ENCODE measurements at regions not wholly inside any gene's neighbourhood (a gene's known extent, or its start where the extent isn't known, plus 50 kb on each side); places are given as distances from the start of the nearest gene placed in this dataset.

DNA sequence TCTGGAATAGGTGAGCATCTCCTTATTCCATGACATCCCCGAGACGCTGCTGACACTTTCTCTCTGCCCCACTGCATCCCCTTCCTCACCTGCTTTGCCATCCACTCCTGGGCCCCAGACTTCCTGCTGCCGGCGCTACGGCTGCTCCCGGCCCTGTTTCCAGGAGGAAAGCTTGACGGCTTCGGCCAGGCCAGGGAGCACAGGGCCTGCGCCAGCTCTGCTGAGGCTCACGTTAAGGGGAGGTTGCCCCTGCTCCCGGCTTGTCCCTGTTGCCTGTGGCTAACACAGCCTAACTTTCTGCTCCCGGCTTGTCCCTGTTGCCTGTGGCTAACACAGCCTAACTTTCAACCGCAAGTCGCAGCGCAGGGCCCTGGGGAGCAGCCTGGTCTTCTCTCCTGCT, 177.3 kb upstream of the RGMA start:
- H3K27ac ChIP-seq: no peak overlapping the region
- no peak for DNase-seq (ENCODE audit: low spot score)
- H3K4me2 ChIP-seq: no peak overlapping the region
- no peaks in the 10 kb centered on the region for H3K9me2 ChIP-seq (replicated peaks; ENCODE audit: insufficient read depth)
- no peaks in the 10 kb centered on the region for H3K36me3 ChIP-seq (replicated peaks; ENCODE audit: insufficient read depth, low read depth)
- no peak overlapping the region for H2AFZ ChIP-seq
- WGBS (ENCODE audit: low lambda C conversion rate, missing lambda C conversion rate): 87% methylated on average over 15 of the region's 15 CpGs
- H3K79me2 ChIP-seq: no peaks in the 10 kb centered on the region
- H3K4me1 ChIP-seq (ENCODE audit: insufficient read depth): no peaks in the 10 kb centered on the region
- H3K4me3 ChIP-seq: no peak overlapping the region
- no peaks in the 10 kb centered on the region for H4K20me1 ChIP-seq (ENCODE audit: insufficient read depth, poor library complexity, severe bottlenecking)
- TF ChIP-seq EZH2 (IDR thresholded peaks at IDR 0.05; ENCODE audit: borderline replicate concordance) (no peak), EZH2phosphoT487 (IDR thresholded peaks at IDR 0.05; ENCODE audit: low read depth, severe bottlenecking, unreplicated experiment) (no peak)
- TF ChIP-seq, protein P1, sequence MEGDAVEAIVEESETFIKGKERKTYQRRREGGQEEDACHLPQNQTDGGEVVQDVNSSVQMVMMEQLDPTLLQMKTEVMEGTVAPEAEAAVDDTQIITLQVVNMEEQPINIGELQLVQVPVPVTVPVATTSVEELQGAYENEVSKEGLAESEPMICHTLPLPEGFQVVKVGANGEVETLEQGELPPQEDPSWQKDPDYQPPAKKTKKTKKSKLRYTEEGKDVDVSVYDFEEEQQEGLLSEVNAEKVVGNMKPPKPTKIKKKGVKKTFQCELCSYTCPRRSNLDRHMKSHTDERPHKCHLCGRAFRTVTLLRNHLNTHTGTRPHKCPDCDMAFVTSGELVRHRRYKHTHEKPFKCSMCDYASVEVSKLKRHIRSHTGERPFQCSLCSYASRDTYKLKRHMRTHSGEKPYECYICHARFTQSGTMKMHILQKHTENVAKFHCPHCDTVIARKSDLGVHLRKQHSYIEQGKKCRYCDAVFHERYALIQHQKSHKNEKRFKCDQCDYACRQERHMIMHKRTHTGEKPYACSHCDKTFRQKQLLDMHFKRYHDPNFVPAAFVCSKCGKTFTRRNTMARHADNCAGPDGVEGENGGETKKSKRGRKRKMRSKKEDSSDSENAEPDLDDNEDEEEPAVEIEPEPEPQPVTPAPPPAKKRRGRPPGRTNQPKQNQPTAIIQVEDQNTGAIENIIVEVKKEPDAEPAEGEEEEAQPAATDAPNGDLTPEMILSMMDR (IDR thresholded peaks at IDR 0.05; ENCODE audit: poor library complexity): no peak
- H3K27me3 ChIP-seq: no peaks in the 10 kb centered on the region
- no peaks in the 10 kb centered on the region for H3K9me3 ChIP-seq (ENCODE audit: low read depth)

DNA sequence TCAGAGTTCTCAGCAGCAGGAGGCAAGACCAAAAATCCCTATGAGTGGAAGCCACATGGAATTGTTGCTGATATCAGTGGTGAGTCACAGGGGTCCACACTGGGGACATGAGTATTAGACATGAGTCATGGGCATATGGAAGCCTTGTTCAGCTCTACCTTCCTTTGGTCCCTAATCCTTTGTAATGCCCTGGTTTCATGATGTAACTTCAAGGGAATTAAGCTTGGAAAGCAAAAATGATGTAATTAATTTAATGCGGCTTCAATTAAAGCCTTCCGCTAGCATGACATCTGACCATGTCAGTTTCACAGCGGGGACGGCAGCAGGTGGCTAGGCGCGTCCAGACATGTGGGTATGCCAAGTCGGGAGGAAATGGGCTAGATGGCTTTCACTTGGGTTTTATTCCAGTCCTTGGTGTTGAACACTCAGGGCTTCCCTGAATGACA, 176.1 kb upstream of the RGMA start:
- DNase-seq (ENCODE audit: low spot score): peak; percentile 29
- Histone ChIP-seq H3K27me3 (no peaks in the 10 kb centered on the region), H3K9me2 (replicated peaks; ENCODE audit: insufficient read depth) (no peaks in the 10 kb centered on the region), H3K4me3 (no peak overlapping the region), H3K79me2 (no peaks in the 10 kb centered on the region), H3K4me1 (ENCODE audit: insufficient read depth) (no peaks in the 10 kb centered on the region), H4K20me1 (ENCODE audit: insufficient read depth, poor library complexity, severe bottlenecking) (no peaks in the 10 kb centered on the region), H3K27ac (no peak overlapping the region), H3K4me2 (no peak overlapping the region), H3K36me3 (replicated peaks; ENCODE audit: insufficient read depth, low read depth) (no peaks in the 10 kb centered on the region), H2AFZ (no peak overlapping the region), H3K9me3 (ENCODE audit: low read depth) (no peaks in the 10 kb centered on the region)
- TF ChIP-seq, protein P1 (IDR thresholded peaks at IDR 0.05; ENCODE audit: poor library complexity): no peak
- TF ChIP-seq EZH2 (IDR thresholded peaks at IDR 0.05; ENCODE audit: borderline replicate concordance) (no peak), EZH2phosphoT487 (IDR thresholded peaks at IDR 0.05; ENCODE audit: low read depth, severe bottlenecking, unreplicated experiment) (no peak)
- 80% methylated on average over 7 of the region's 7 CpGs for WGBS (ENCODE audit: low lambda C conversion rate, missing lambda C conversion rate)

DNA sequence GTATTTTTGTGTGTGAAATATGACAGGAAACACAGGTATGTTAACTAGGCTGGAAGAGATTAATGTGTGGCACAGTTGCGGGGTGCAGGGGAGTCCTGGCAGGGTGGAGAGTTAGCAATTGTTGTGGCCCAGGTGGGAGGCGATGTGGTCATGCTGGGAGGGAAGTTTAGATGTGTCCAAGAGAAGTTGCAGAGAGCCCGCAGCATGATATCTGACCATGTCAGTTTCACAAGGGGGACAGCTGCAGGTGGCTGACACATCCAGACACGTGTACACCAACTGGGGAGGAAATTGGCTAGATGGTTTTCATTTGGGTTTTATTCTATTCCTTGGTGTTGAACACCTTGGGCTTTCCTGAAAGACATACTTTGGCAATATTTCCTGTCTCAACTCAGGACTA, 172.8 kb upstream of the RGMA start:
- H3K9me3 ChIP-seq (ENCODE audit: low read depth): no peaks in the 10 kb centered on the region
- TF ChIP-seq, protein P1 (IDR thresholded peaks at IDR 0.05; ENCODE audit: poor library complexity): no peak
- no peak for TF ChIP-seq EZH2phosphoT487 (IDR thresholded peaks at IDR 0.05; ENCODE audit: low read depth, severe bottlenecking, unreplicated experiment)
- TF ChIP-seq EZH2 (IDR thresholded peaks at IDR 0.05; ENCODE audit: borderline replicate concordance): no peak
- WGBS (ENCODE audit: low lambda C conversion rate, missing lambda C conversion rate): 95% methylated on average over 4 of the region's 4 CpGs

DNA sequence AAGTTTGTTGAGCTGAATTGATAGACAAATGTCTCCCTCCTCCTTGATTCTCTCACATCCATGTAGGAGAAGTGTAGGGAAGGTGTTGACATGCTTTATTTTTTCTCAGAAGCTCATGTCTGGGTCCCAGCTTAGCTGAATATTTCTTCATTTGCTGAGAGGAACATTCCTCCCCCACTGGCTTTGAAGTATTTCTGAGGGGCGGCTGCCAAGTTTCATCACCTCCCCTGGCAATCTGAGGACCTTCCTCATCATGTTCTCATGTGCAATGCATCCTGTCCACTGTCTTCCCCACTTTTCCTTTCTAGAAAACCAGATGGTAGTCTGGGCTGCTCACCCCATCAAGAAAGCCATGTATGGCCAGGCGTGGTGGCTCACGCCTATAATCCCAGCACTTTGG, 168.9 kb upstream of the RGMA start:
- Histone ChIP-seq H3K4me3 (no peak overlapping the region), H3K79me2 (no peaks in the 10 kb centered on the region), H4K20me1 (ENCODE audit: insufficient read depth, poor library complexity, severe bottlenecking) (no peaks in the 10 kb centered on the region), H3K4me2 (no peak overlapping the region), H2AFZ (no peak overlapping the region), H3K9me2 (replicated peaks; ENCODE audit: insufficient read depth) (no peaks in the 10 kb centered on the region), H3K36me3 (replicated peaks; ENCODE audit: insufficient read depth, low read depth) (no peaks in the 10 kb centered on the region), H3K27me3 (no peaks in the 10 kb centered on the region), H3K27ac (no peak overlapping the region), H3K4me1 (ENCODE audit: insufficient read depth) (no peaks in the 10 kb centered on the region), H3K9me3 (ENCODE audit: low read depth) (no peaks in the 10 kb centered on the region)
- TF ChIP-seq EZH2 (IDR thresholded peaks at IDR 0.05; ENCODE audit: borderline replicate concordance): no peak
- TF ChIP-seq EZH2phosphoT487 (IDR thresholded peaks at IDR 0.05; ENCODE audit: low read depth, severe bottlenecking, unreplicated experiment): no peak
- TF ChIP-seq, protein P1 (IDR thresholded peaks at IDR 0.05; ENCODE audit: poor library complexity): no peak
- no peak for DNase-seq (ENCODE audit: low spot score)
- WGBS (ENCODE audit: low lambda C conversion rate, missing lambda C conversion rate): 93% methylated on average over 3 of the region's 3 CpGs

More for the DNA sequence above, 172.8 kb upstream of the RGMA start:
- Histone ChIP-seq H3K9me2 (replicated peaks; ENCODE audit: insufficient read depth) (no peaks in the 10 kb centered on the region), H3K36me3 (replicated peaks; ENCODE audit: insufficient read depth, low read depth) (no peaks in the 10 kb centered on the region), H4K20me1 (ENCODE audit: insufficient read depth, poor library complexity, severe bottlenecking) (no peaks in the 10 kb centered on the region), H3K27ac (no peak overlapping the region), H3K27me3 (no peaks in the 10 kb centered on the region), H3K4me2 (no peak overlapping the region), H3K4me1 (ENCODE audit: insufficient read depth) (no peaks in the 10 kb centered on the region), H3K4me3 (no peak overlapping the region), H3K79me2 (no peaks in the 10 kb centered on the region), H2AFZ (no peak overlapping the region)
- DNase-seq (ENCODE audit: low spot score): no peak

Data from hepatocyte (in vitro differentiated cells).